Activated CD8-positive, alpha-beta memory T cell treated with anti-CD3 and anti-CD28 coated beads, Interleukin-2, amount 50 U/mL, for 48 hours (primary cell): ENCODE measurements at regions not wholly inside any gene's neighbourhood (a gene's known extent, or its start where the extent isn't known, plus 50 kb on each side); places are given as distances from the start of the nearest gene placed in this dataset.
"Not testable (repeated sequence)": the region's sequence is repeated elsewhere in the genome, so short reads cannot be mapped to it uniquely, and the experiment has no call there.

ENCODE experiments used
- DNase-seq: peaks from one replicate; pipeline ENCODE4 v3.0.0-alpha.2; 2020

GRCh38 chr6:26957399-26958127 is 289.9 kb upstream of the PRSS16 start:
- not testable (repeated sequence) for DNase-seq

- not testable (repeated sequence) for DNase-seq
Observed at GRCh38 chr6:26961236-26961635, 286.3 kb upstream of the PRSS16 start.

DNA sequence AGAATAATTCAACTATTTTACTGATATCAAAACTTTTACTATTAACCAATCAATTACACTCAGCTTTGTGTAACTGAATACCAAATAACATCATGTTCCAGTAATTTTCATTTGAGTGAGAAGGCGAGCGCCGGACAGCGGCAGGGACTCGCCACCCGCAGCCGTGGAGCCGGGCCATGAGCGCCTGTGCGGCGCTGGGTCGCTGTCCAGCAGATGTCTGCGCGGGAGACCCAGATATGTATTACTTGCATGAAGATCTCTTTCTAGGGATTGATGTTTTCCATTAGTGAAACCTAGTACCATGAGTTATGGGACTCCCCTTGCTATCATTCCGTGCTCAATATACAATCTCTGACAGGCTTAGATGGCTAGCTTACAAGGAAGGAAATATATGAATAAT is 245.1 kb upstream of the PRSS16 start:
- no peak for DNase-seq

GRCh38 chr6:27007020-27007419 is 240.5 kb upstream of the PRSS16 start:
- DNase-seq, result no peak

DNA sequence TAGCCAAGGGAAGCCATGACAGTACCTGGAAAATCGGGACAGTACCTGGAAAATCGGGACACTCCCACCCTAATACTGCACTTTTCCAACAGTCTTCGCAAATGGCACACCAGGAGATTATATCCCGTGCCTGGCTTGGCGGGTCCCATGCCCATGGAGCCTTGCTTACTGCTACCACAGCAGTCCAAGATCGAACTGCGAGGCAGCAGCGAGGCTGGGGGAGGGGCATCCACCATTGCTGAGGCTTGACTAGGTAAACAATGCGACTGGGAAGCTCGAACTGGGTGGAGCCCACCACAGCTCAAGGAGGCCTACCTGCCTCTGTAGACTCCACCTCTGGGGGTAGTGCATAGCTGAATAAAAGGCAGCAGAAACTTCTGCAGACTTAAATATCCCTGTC is 238.9 kb upstream of the PRSS16 start:
- not testable (repeated sequence) for DNase-seq

DNA sequence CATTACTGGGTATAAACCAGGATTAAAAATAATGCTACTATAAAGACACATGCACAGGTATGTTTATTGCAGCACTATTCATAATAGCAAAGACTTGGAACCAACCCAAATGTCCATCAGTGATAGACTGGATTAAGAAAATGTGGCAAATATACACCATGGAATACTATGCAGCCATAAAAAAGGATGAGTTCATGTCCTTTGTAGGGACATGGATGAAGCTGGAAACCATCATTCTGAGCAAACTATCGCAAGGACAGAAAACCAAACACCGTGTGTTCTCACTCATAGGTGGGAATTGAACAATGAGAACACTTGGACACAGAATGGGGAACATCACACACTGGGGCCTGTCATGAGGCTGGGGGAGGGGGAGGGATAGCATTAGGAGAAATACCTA is 233.4 kb upstream of the PRSS16 start:
- DNase-seq, result not testable (repeated sequence)

- DNase-seq, result no peak
Observed at GRCh38 chr6:27016689-27017088, 230.8 kb upstream of the PRSS16 start.

DNA sequence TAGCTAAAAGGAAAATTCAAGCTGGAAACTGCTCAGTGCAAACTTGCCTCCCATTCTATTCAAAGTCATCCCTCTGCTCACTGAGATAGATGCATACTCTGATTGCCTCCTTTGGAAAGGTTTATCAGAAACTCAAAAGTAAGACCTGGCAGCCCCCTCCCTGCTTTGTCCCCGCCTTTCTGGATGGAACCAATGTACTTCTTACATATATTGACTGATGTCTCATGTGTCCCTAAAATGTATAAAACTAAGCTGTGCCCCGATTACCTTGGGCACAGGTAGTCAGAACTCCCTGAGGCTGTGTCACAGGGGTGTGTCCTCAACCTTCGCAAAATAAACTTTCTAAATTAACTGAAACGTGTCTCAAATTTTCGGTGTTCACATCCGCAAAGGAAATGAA is 229.1 kb upstream of the PRSS16 start:
- DNase-seq, result not testable (repeated sequence)

DNA sequence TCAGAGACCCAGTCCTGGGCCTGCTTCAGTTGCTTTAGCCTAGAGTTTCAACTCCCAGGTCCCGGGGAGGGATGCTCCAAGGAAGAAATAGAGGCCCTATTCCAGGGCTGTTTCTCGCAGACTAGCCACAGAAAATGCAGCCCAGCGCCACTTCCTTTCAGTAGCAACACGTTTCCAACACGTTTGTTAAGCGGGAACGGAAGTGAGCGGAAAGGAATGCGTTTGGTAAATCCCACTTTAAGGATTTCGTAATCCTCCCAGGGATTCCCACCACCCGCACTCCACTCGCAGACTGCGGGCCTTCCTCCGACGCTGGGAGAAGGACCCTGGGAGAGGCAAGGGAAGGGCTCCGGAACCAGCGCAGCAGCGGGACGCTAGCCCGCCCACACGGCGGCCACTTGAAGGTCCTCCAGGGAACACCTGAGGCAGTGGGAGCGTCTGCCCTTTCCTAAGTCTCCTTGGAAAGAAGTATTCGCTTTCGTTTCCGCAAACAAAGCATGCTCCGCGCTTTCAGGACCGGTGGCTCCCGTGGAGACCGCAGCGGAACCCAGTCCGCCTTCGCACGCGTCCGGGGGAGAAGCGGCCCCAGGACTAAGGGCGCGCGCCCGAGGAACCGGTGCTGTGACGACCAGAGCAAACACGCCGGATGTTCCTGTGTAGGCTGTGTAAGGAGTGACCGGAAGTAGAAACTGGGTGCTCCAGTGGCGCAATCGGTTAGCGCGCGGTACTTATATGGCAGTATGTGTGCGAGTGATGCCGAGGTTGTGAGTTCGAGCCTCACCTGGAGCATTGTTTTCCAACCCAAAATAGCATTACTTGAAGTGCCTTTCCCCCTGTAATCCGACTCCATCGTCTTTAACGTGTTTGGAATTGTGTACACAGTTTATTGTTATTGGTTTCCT is 227.6 kb upstream of the PRSS16 start:
- DNase-seq, result peak; percentile 90

- DNase-seq, result no peak
Observed at GRCh38 chr6:27020553-27020880, 227.0 kb upstream of the PRSS16 start.

DNA sequence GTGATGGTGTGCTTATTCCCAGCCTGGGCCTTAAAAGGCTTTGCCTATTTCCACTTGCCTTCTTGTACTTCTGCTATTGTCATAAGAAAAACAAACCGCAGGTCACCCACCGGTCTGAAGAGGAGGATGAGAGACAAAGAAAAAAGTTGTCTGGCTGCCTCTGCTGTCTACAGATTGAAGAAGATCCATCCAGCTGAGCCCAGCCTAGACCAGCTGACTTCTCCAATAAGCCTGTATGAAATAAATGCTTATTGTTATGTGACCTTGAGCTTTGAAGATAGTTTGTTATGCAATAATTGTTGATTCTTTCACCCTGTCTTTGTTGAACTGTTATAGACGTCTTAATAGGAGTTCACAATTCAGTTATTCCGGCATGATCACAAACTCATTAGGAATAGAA is 223.8 kb upstream of the PRSS16 start:
- DNase-seq, result no peak

DNA sequence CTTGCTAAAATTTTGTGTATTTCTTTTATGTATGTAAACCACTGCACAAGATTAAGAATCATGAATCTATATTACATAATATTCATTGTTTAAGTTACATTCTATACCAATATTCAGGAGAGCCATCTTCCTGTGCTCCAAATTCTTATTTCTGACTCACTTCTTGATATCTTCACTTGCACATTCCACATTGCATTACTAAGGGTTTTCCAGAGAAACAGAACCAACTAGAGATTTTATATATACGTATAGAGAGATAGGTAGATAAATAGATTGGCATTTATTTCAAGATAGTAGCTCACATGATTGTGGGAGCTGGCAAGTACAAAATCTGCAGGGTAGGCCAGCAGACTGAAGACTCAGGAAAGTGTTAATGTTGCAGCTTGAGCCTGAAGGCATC is 222.2 kb upstream of the PRSS16 start:
- DNase-seq, result no peak

DNA sequence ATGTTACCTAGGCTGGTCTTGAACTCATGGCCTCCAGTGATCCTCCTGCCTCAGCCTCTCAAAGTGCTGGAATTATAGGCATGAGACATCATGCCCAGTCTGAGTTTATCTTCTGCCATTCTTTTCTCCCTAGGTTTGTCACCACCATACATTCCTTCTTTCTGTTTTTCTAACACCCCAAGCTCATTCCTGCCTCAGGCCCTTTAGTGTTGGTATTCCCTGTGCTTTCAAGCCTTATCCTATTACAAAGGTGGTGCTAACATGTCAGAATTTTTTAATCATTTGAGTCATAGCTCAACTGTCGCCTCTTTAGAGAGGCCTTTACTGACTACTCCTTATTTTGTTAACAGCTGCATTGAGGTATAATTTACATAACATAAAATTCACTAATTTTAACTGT is 221.1 kb upstream of the PRSS16 start:
- DNase-seq, result no peak

DNA sequence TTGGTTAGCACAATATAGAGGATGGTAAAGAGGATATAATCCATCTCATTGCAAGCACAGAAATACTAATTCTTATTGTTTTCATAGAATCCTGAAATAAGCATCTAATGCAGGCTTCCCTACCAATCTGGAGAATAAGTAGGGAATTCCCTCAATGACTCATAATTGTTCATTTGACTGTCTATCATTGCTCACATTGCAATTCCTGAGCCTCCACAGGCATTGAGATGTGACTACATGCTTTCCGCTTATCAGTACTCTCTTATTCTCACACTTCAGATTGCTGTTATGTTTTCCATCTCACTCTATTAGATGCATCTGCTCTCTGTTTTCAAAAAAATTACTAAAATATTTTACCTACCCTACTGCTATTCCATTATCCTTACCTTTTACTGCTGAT is 216.2 kb upstream of the PRSS16 start:
- no peak for DNase-seq

DNA sequence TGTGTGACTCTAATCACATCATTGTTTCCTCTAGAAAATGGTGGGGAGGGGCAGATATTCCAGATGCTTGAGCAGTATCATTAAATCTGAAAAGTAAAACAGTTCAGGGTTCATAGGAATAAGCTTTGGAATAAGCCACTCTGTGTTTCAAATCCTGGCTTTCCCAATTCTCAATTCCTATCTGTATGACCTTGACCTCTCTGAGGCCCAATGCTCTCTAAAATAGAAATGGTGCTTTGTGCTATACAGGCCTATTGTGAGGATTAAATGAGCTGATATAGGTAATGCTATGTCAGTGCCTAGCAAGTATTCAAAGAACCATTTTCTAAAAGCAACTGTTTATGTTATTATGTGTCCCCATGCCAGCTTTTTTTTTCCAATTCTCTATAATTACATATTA is 209.0 kb upstream of the PRSS16 start:
- no peak for DNase-seq

GRCh38 chr6:27040244-27041042 is 207.1 kb upstream of the PRSS16 start:
- no peak for DNase-seq

DNA sequence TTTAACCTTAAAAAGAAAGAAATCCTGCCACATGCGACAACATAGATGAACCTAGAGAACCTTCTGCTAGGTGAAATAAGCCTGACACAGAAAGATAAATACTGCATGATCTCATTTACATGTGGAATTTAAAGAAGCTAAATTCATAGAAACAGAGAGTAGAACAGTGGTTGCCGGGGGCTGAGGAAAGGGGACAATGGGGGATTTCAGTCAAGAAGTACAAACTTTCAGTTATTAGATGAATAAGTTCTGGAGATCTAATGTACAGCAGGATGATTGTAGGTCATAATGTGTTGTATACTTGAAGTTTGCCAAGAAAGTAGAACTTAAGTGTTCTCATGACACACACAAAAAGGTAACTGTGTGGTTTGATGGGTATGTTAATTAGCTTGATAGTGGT is 204.3 kb upstream of the PRSS16 start:
- no peak for DNase-seq

- DNase-seq, result not testable (repeated sequence)
Observed at GRCh38 chr6:27045131-27045530, 202.4 kb upstream of the PRSS16 start.

GRCh38 chr6:27047725-27048124 is 199.8 kb upstream of the PRSS16 start:
- not testable (repeated sequence) for DNase-seq

DNA sequence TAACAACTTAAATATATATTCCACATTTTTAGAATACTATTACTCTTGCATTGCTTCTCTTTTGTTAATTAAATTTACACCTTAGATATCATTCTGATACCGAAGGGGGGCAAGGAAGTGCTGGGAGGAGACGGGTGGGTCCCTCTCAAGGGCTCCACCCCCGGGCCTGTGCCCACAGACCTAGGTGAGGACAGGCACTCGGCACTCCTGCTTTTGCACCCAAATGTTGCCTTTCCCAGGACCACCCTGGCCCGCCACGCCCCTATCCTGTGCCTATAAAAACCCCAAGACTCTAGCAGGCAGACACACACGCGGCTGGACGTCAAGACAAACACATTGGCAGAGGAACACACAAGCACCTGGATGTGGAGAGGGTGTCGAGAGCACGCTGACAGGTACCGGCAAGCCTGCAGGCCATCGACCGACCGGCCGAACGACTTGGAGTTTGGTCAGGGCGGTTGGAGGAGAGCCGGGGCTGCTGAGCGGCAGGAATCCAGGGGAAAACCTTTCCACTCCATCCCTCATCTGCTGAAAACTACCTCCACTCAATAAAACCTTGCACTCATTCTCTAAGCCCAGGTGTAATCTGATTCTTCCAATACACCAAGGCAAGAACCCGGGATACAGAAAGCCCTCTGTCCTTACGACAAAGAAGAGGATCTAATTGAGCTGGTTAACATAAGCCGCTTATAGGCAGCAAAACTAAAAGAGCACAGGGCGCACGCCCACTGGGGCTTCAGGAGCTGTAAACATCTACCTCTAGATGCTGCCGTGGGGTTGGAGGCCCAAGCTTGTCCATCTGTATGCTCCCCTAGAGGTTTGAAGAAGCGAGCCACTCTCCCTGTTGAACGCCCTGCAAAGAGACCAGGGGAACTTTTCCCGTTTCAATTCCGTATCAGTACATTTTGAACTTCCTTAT is 197.4 kb upstream of the PRSS16 start:
- DNase-seq, result no peak

DNA sequence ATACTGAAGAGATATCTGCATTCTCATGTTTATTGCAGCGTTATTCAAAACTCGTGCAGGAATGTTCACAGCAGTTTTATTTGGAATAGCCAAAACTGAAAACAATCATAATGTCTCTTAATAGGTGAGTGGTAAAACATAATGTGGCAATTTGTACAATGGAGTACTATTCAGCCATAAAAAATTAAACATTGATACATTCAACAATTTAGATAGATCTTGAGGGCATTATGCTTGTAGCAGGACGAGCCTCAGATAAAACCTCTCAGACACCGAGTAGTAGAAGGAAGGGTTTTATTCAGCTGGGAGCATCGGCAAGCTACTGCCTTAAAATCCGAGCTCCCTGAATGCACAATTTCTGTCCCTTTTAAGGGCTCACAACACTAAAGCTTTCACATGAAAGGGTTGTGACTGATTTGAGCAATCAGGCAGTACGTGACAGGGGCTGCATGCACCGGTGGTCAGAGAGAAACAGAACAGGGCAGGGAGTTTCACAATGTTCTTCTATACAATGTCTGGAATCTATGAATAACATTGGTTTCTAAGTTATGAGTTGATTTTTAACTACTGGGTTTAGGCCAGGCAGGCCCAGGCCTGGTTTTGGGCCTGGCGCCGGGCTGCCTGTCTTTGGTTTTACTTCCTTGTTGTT is 195.3 kb upstream of the PRSS16 start:
- DNase-seq, result not testable (repeated sequence)

- no peak for DNase-seq
Observed at GRCh38 chr6:27052731-27053082, 194.8 kb upstream of the PRSS16 start.
